GM06990 (cell line): ENCODE measurements at regions not wholly inside any gene's neighbourhood (a gene's known extent, or its start where the extent isn't known, plus 50 kb on each side); places are given as distances from the start of the nearest gene placed in this dataset.

Experiments used
- DNase-seq: peaks from one replicate; pipeline ENCODE4 v3.0.0-alpha.2; 2011; ENCODE audit not compliant: insufficient read length; ENCODE audit errors: extremely low read depth
- H3K27me3 ChIP-seq: replicated peaks from 2 replicates; pipeline ENCODE4 v1.6.0; 2011; ENCODE audit warnings: low read length; ENCODE audit not compliant: control insufficient read depth, insufficient read depth
- H3K36me3 ChIP-seq: 2 replicates; pipeline ENCODE4 v1.5.1; 2011; ENCODE audit warnings: low read length; ENCODE audit not compliant: control insufficient read depth, insufficient read depth
- H3K4me3 ChIP-seq: replicated peaks from 2 replicates; pipeline ENCODE4 v1.5.1; 2011; ENCODE audit warnings: low read depth, mild to moderate bottlenecking, control low read depth, low read length
- CTCF ChIP-seq: IDR thresholded peaks from 2 replicates; pipeline ENCODE4 v1.5.1; 2011; ENCODE audit warnings: low read length, control low read depth, mild to moderate bottlenecking, inconsistent platforms; ENCODE audit not compliant: insufficient read depth, poor library complexity, severe bottlenecking

- H3K36me3 ChIP-seq: no peaks in the 10 kb centered on the region
- DNase-seq: no peak
- no peak for TF ChIP-seq CTCF
- no peaks in the 10 kb centered on the region for H3K27me3 ChIP-seq
- H3K4me3 ChIP-seq: no peak overlapping the region
Measured at GRCh38 chr1:83813576-83813975, 185.4 kb downstream of the TTLL7 start.

- H3K36me3 ChIP-seq: no peaks in the 10 kb centered on the region
- H3K4me3 ChIP-seq: no peak overlapping the region
- no peaks in the 10 kb centered on the region for H3K27me3 ChIP-seq
- DNase-seq: no peak
- TF ChIP-seq CTCF: no peak
Measured at GRCh38 chr1:83810144-83810543, 188.8 kb downstream of the TTLL7 start.

- Histone ChIP-seq H3K4me3 (no peak overlapping the region), H3K36me3 (no peaks in the 10 kb centered on the region), H3K27me3 (no peaks in the 10 kb centered on the region)
- no peak for TF ChIP-seq CTCF
- DNase-seq: no peak
Measured at GRCh38 chr1:83808536-83808935, 190.4 kb downstream of the TTLL7 start.

GRCh38 chr1:83807821-83808220 lies 191.1 kb downstream of the TTLL7 start:
- H3K4me3 ChIP-seq: no peak overlapping the region
- TF ChIP-seq CTCF: no peak
- no peaks in the 10 kb centered on the region for H3K27me3 ChIP-seq
- DNase-seq: no peak
- no peaks in the 10 kb centered on the region for H3K36me3 ChIP-seq

- H3K4me3 ChIP-seq: no peak overlapping the region
- no peak for DNase-seq
- H3K36me3 ChIP-seq: no peaks in the 10 kb centered on the region
- TF ChIP-seq CTCF: no peak
- H3K27me3 ChIP-seq: no peaks in the 10 kb centered on the region
Measured at GRCh38 chr1:83807231-83807630, 191.7 kb downstream of the TTLL7 start.

- H3K27me3 ChIP-seq: no peaks in the 10 kb centered on the region
- DNase-seq: no peak
- H3K36me3 ChIP-seq: no peaks in the 10 kb centered on the region
- TF ChIP-seq CTCF: no peak
- no peak overlapping the region for H3K4me3 ChIP-seq
Measured at GRCh38 chr1:83805921-83806320, 193.0 kb downstream of the TTLL7 start.
